GM12878 (cell line): ENCODE measurements at regions not wholly inside any gene's neighbourhood (a gene's known extent, or its start where the extent isn't known, plus 50 kb on each side); places are given as distances from the start of the nearest gene placed in this dataset.

Experiments
- ATAC-seq: fragments of 200-7000 bp; cut with Tn5 transposase; 3 replicates; pipeline ENCODE4 v1.9.1; 2020; ENCODE audit warnings: mild to moderate bottlenecking, moderate library complexity
- BruUV-seq: library from RNA; stranded (reverse); fragments of 400-500 nt; replicated peaks from 2 replicates; lab custom pipeline; 2021; lab: Mats Ljungman, UMichigan
- CTCF ChIA-PET: fragments of 300-600 bp; sonication (Branson Sonifier 250); formaldehyde crosslinking; extraction: SDS; loops from one replicate; lab custom pipeline; 2021; ENCODE audit warnings: inconsistent platforms; lab: Yijun Ruan, JAX
- POLR2A ChIA-PET: fragments of 350-600 bp; formaldehyde crosslinking; extraction: SDS; loops from one replicate; lab custom pipeline; 2021; ENCODE audit warnings: inconsistent platforms; lab: Charles Lee
- RAD21 ChIA-PET: fragments of 300-600 bp; sonication (Branson Sonifier 250); formaldehyde crosslinking; loops from one replicate; lab custom pipeline; 2023; ENCODE audit warnings: antibody characterized with exemption; ENCODE audit not compliant: unreplicated experiment; lab: Charles Lee
- SMC1A ChIA-PET: fragments of 300-600 bp; sonication (Branson Sonifier 250); formaldehyde crosslinking; loops from one replicate; lab custom pipeline; 2023; ENCODE audit not compliant: unreplicated experiment, uncharacterized antibody; lab: Charles Lee
- DNase-seq: peaks from one replicate; pipeline ENCODE4 v3.0.0-alpha.2; 2011; ENCODE audit warnings: low read depth, low spot score
- FAIRE-seq: peaks from 3 replicates; lab custom pipeline; 2011; peaks lifted over from hg19 to GRCh38; lab: Jason Lieb, UNC
- H2AFZ ChIP-seq: 2 replicates; pipeline ENCODE4 v1.6.0; 2011; ENCODE audit warnings: low read depth, low read length, control low read depth; ENCODE audit not compliant: control insufficient read depth
- H3K27ac ChIP-seq: 2 replicates; pipeline ENCODE4 v1.5.1; 2011; ENCODE audit warnings: control low read depth; ENCODE audit not compliant: control insufficient read depth, insufficient read depth
- H3K27me3 ChIP-seq, 2 experiments: replicated peaks in 1 of 2; 2 replicates each; pipeline versions ENCODE4 v1.6.0 to v1.6.1; 2011; ENCODE audit warnings: low read length in 1 of 2; ENCODE audit not compliant: control insufficient read depth in 2 of 2, insufficient read depth in 2 of 2
- H3K36me3 ChIP-seq, 2 experiments: 2 replicates each; pipeline ENCODE4 v1.5.1; 2011; ENCODE audit warnings: low read length in 1 of 2; ENCODE audit not compliant: control insufficient read depth in 2 of 2, insufficient read depth in 2 of 2
- H3K4me1 ChIP-seq: 2 replicates; pipeline ENCODE4 v1.6.1; 2011; ENCODE audit warnings: mild to moderate bottlenecking, low read length, moderate library complexity, mixed read lengths; ENCODE audit not compliant: control insufficient read depth, insufficient read depth
- H3K4me2 ChIP-seq: 2 replicates; pipeline ENCODE4 v1.6.0; 2011; ENCODE audit warnings: control low read depth; ENCODE audit not compliant: control insufficient read depth, insufficient read depth
- H3K4me3 ChIP-seq: fragments of 200-600 bp; sonication (generic); 2 replicates; pipeline ENCODE4 v1.5.1; 2016
- H3K79me2 ChIP-seq: 2 replicates; pipeline ENCODE4 v1.6.0; 2011; ENCODE audit warnings: low read length; ENCODE audit not compliant: control insufficient read depth, insufficient read depth
- H3K9ac ChIP-seq: 2 replicates; pipeline ENCODE4 v1.8.0; 2011; ENCODE audit warnings: low read length, control low read depth, mixed read lengths; ENCODE audit not compliant: control insufficient read depth, insufficient read depth
- H3K9me3 ChIP-seq: replicated peaks from 3 replicates; pipeline ENCODE4 v1.5.1; 2011; ENCODE audit warnings: mild to moderate bottlenecking, low read length; ENCODE audit not compliant: control insufficient read depth, insufficient read depth
- H4K20me1 ChIP-seq: 2 replicates; pipeline ENCODE4 v1.6.0; 2011; ENCODE audit not compliant: control insufficient read depth, insufficient read depth
- BRCA1 ChIP-seq: IDR thresholded peaks from 2 replicates; pipeline ENCODE4 v1.6.1; 2011; ENCODE audit warnings: low read depth, low read length, improper control_type of control experiment
- CHD1 ChIP-seq: IDR thresholded peaks from 2 replicates; pipeline ENCODE4 v1.6.1; 2012; ENCODE audit warnings: low read depth, low read length, improper control_type of control experiment
- CHD4 ChIP-seq: fragments of 200-600 bp; sonication (generic); IDR thresholded peaks from 2 replicates; pipeline ENCODE4 v1.6.1; 2016; ENCODE audit warnings: mild to moderate bottlenecking
- EZH2 ChIP-seq: IDR thresholded peaks from 2 replicates; pipeline ENCODE4 v1.6.1; 2012; ENCODE audit warnings: low read depth, mild to moderate bottlenecking, control low read depth, inconsistent platforms, low read length, borderline replicate concordance; ENCODE audit not compliant: control insufficient read depth
- FOS ChIP-seq: IDR thresholded peaks from 3 replicates; pipeline ENCODE4 v1.6.1; 2011; ENCODE audit warnings: borderline replicate concordance; ENCODE audit not compliant: insufficient read length; ENCODE audit errors: extremely low read depth
- GABPA ChIP-seq: IDR thresholded peaks from 2 replicates; pipeline ENCODE4 v1.6.1; 2014; ENCODE audit warnings: antibody characterized with exemption, low read depth, mild to moderate bottlenecking, inconsistent platforms
- POLR2AphosphoS2 ChIP-seq: IDR thresholded peaks from 2 replicates; pipeline ENCODE4 v1.6.1; 2011; ENCODE audit warnings: low read depth, mild to moderate bottlenecking, low read length, improper control_type of control experiment, moderate library complexity
- STAT1 ChIP-seq: fragments of 450-650 bp; conservative IDR thresholded peaks from 2 replicates; pipeline ENCODE4 v1.6.1; 2014; ENCODE audit warnings: antibody characterized with exemption, mild to moderate bottlenecking
- TBL1XR1 ChIP-seq: IDR thresholded peaks from 2 replicates; pipeline ENCODE4 v1.6.1; 2012; ENCODE audit warnings: low read depth, low read length, improper control_type of control experiment
- WGBS: methylation state at CpG from one replicate; pipeline ENCODE4 v1.1.6; 2016; ENCODE audit warnings: low lambda C conversion rate; ENCODE audit not compliant: insufficient replicate concordance, insufficient coverage; ENCODE audit errors: missing lambda C conversion rate; 5-methylcytosine and 5-hydroxymethylcytosine counted together
- in situ Hi-C: fragments of 300-500 bp; cut with MboI; formaldehyde crosslinking; loops from 9 replicates; pipeline ENCODE4 v1.14.3; 2018; ENCODE audit warnings: mixed read lengths
- intact Hi-C: fragments of 100-400 bp; cut with micrococcal nuclease; formaldehyde crosslinking; loops from one replicate; pipeline ENCODE4 v1.14.2; 2022; ENCODE audit not compliant: unreplicated experiment
- TF ChIP-seq, protein P1 (sequence below): fragments of 450-650 bp; formaldehyde crosslinking; IDR thresholded peaks from 2 replicates; pipeline ENCODE4 v1.4.0; 2022; ENCODE audit warnings: mild to moderate bottlenecking, moderate library complexity
- TF ChIP-seq, protein P2 (sequence below): fragments of 450-650 bp; IDR thresholded peaks from 2 replicates; pipeline ENCODE4 v1.6.1; 2016; ENCODE audit warnings: mild to moderate bottlenecking, moderate library complexity, borderline replicate concordance
- TF ChIP-seq, protein P3 (sequence below): fragments of 450-650 bp; IDR thresholded peaks from 2 replicates; pipeline ENCODE4 v1.6.1; 2017; ENCODE audit warnings: borderline replicate concordance

DNA sequence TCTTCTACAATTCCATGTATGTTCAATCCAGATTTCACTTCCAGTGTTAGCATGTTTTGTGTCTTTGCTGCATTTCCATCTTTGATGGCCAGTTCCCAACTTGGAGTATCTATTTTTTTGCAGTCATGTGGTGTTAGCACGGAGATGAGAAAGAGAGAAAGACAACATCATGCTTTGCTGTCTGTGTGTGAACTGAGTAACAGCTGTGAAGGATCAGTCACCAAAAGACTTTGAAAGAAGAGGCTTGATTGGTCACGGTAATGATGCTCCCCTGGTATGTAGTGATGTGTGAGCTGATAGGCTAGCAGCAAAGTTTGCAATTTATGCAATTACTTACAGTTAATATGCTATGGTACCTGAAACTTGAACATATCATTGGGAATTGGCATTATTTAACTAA lies 731.3 kb upstream of the NRSN1 start:
- FAIRE-seq, result no peak
- SMC1A ChIA-PET, result no interaction called here
- no TSS peak for BruUV-seq
- TF ChIP-seq FOS, result no peak
- TF ChIP-seq POLR2AphosphoS2, result no peak
- TF ChIP-seq CHD1, result no peak
- TF ChIP-seq CHD4, result no peak
- TF ChIP-seq, protein P1, sequence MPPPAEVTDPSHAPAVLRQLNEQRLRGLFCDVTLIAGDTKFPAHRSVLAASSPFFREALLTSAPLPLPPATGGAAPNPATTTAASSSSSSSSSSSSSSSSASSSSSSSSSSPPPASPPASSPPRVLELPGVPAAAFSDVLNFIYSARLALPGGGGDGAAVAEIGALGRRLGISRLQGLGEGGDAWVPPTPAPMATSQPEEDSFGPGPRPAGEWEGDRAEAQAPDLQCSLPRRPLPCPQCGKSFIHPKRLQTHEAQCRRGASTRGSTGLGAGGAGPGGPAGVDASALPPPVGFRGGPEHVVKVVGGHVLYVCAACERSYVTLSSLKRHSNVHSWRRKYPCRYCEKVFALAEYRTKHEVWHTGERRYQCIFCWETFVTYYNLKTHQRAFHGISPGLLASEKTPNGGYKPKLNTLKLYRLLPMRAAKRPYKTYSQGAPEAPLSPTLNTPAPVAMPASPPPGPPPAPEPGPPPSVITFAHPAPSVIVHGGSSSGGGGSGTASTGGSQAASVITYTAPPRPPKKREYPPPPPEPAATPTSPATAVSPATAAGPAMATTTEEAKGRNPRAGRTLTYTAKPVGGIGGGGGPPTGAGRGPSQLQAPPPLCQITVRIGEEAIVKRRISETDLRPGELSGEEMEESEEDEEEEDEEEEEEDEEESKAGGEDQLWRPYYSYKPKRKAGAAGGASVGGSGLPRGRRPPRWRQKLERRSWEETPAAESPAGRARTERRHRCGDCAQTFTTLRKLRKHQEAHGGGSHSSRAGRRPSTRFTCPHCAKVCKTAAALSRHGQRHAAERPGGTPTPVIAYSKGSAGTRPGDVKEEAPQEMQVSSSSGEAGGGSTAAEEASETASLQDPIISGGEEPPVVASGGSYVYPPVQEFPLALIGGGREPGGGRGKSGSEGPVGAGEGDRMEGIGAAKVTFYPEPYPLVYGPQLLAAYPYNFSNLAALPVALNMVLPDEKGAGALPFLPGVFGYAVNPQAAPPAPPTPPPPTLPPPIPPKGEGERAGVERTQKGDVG (CRISPR knock-in tag), result no peak
- TF ChIP-seq STAT1, result no peak
- TF ChIP-seq BRCA1, result no peak
- no peak for TF ChIP-seq GABPA
- TF ChIP-seq, protein P2, sequence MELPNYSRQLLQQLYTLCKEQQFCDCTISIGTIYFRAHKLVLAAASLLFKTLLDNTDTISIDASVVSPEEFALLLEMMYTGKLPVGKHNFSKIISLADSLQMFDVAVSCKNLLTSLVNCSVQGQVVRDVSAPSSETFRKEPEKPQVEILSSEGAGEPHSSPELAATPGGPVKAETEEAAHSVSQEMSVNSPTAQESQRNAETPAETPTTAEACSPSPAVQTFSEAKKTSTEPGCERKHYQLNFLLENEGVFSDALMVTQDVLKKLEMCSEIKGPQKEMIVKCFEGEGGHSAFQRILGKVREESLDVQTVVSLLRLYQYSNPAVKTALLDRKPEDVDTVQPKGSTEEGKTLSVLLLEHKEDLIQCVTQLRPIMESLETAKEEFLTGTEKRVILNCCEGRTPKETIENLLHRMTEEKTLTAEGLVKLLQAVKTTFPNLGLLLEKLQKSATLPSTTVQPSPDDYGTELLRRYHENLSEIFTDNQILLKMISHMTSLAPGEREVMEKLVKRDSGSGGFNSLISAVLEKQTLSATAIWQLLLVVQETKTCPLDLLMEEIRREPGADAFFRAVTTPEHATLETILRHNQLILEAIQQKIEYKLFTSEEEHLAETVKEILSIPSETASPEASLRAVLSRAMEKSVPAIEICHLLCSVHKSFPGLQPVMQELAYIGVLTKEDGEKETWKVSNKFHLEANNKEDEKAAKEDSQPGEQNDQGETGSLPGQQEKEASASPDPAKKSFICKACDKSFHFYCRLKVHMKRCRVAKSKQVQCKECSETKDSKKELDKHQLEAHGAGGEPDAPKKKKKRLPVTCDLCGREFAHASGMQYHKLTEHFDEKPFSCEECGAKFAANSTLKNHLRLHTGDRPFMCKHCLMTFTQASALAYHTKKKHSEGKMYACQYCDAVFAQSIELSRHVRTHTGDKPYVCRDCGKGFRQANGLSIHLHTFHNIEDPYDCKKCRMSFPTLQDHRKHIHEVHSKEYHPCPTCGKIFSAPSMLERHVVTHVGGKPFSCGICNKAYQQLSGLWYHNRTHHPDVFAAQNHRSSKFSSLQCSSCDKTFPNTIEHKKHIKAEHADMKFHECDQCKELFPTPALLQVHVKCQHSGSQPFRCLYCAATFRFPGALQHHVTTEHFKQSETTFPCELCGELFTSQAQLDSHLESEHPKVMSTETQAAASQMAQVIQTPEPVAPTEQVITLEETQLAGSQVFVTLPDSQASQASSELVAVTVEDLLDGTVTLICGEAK, result no peak
- TF ChIP-seq EZH2, result no peak
- TF ChIP-seq TBL1XR1, result no peak
- TF ChIP-seq, protein P3, sequence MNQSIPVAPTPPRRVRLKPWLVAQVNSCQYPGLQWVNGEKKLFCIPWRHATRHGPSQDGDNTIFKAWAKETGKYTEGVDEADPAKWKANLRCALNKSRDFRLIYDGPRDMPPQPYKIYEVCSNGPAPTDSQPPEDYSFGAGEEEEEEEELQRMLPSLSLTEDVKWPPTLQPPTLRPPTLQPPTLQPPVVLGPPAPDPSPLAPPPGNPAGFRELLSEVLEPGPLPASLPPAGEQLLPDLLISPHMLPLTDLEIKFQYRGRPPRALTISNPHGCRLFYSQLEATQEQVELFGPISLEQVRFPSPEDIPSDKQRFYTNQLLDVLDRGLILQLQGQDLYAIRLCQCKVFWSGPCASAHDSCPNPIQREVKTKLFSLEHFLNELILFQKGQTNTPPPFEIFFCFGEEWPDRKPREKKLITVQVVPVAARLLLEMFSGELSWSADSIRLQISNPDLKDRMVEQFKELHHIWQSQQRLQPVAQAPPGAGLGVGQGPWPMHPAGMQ, result no peak

More for the DNA sequence above, 731.3 kb upstream of the NRSN1 start:
- H4K20me1 ChIP-seq, result no peaks in the 10 kb centered on the region
- H3K79me2 ChIP-seq, result no peaks in the 10 kb centered on the region
- H2AFZ ChIP-seq, result no peak overlapping the region
- intact Hi-C loops, result no loop called here
- ChIA-PET POLR2A (no interaction called here), RAD21 (interaction anchor here (0.6 kb wide), 1 partner anchor 835 kb away, joined by 3 read pairs; no protein-coding TSS in a partner anchor), CTCF (no interaction called here)
- H3K27ac ChIP-seq, result no peak overlapping the region
- no peaks in the 10 kb centered on the region for H3K27me3 ChIP-seq
- in situ Hi-C loops, result no loop called here
- no peaks in the 10 kb centered on the region for H3K9me3 ChIP-seq
- no peak overlapping the region for H3K4me2 ChIP-seq
- no peaks in the 10 kb centered on the region for H3K4me1 ChIP-seq
- ATAC-seq (no peak), DNase-seq (no peak)
- no peak overlapping the region for H3K4me3 ChIP-seq
- no peaks in the 10 kb centered on the region for H3K36me3 ChIP-seq
- H3K9ac ChIP-seq, result no peak overlapping the region
- WGBS, result 20% methylated on average over 2 of the region's 2 CpGs
